Mesodermal cell (in vitro differentiated cells): ENCODE measurements at regions not wholly inside any gene's neighbourhood (a gene's known extent, or its start where the extent isn't known, plus 50 kb on each side); places are given as distances from the start of the nearest gene placed in this dataset.

Experiments used
- H3K27ac ChIP-seq: 2 replicates; pipeline ENCODE4 v1.7.0; 2013; ENCODE audit warnings: mild to moderate bottlenecking, low read depth, low read length, moderate library complexity; ENCODE audit not compliant: severe bottlenecking
- H3K36me3 ChIP-seq: 2 replicates; pipeline ENCODE4 v1.7.1; 2013; ENCODE audit warnings: mild to moderate bottlenecking, low read length, moderate library complexity; ENCODE audit not compliant: control insufficient read depth, insufficient read depth
- H3K4me1 ChIP-seq: one replicate; pipeline ENCODE4 v1.7.1; 2013; ENCODE audit warnings: mild to moderate bottlenecking, low read length; ENCODE audit not compliant: insufficient read depth, control insufficient read depth, poor library complexity, severe bottlenecking
- H3K4me3 ChIP-seq: 2 replicates; pipeline ENCODE4 v1.7.0; 2013; ENCODE audit warnings: low read length, control low read depth, mild to moderate bottlenecking; ENCODE audit not compliant: insufficient read depth, poor library complexity, severe bottlenecking; ENCODE audit errors: extremely low read depth
- H3K9me3 ChIP-seq: 2 replicates; pipeline ENCODE4 v1.7.1; 2013; ENCODE audit warnings: mild to moderate bottlenecking, low read length, moderate library complexity; ENCODE audit not compliant: control insufficient read depth
- WGBS, 2 experiments: methylation state at CpG; one replicate each; pipeline ENCODE4 v1.1.5; 2013; ENCODE audit warnings: missing lambda C conversion rate in 2 of 2; ENCODE audit not compliant: insufficient coverage in 2 of 2; 5-methylcytosine and 5-hydroxymethylcytosine counted together

- H3K9me3 ChIP-seq = no peaks in the 10 kb centered on the region
- no peak overlapping the region for H3K4me3 ChIP-seq
- H3K4me1 ChIP-seq = no peaks in the 10 kb centered on the region
- WGBS, 2 experiments = 60% methylated on average over 1 of the region's 3 CpGs; no CpG with 5 or more reads in 1 of the 2 experiments
- no peaks in the 10 kb centered on the region for H3K36me3 ChIP-seq
- H3K27ac ChIP-seq = no peak overlapping the region
Measured at GRCh38 chr4:20395160-20395773, 143.6 kb downstream of the SLIT2 start.

- no peak overlapping the region for H3K27ac ChIP-seq
- no peaks in the 10 kb centered on the region for H3K9me3 ChIP-seq
- no peaks in the 10 kb centered on the region for H3K36me3 ChIP-seq
- no peak overlapping the region for H3K4me3 ChIP-seq
- H3K4me1 ChIP-seq = no peaks in the 10 kb centered on the region
- WGBS, 2 experiments = 40% methylated on average over 1 of the region's 2 CpGs; no CpG with 5 or more reads in 1 of the 2 experiments
Measured at GRCh38 chr4:20403290-20403689, 151.6 kb downstream of the SLIT2 start.

GRCh38 chr4:20403846-20404245 is 152.1 kb downstream of the SLIT2 start:
- Histone ChIP-seq H3K27ac (no peak overlapping the region), H3K36me3 (no peaks in the 10 kb centered on the region), H3K4me3 (no peak overlapping the region), H3K4me1 (no peaks in the 10 kb centered on the region), H3K9me3 (no peaks in the 10 kb centered on the region)
- WGBS, 2 experiments = no CpG with 5 or more reads among the region's 1 CpG

- Histone ChIP-seq H3K27ac (no peak overlapping the region), H3K36me3 (no peaks in the 10 kb centered on the region), H3K4me1 (no peaks in the 10 kb centered on the region), H3K9me3 (no peaks in the 10 kb centered on the region), H3K4me3 (no peak overlapping the region)
- 100% methylated on average over 1 of the region's 3 CpGs; no CpG with 5 or more reads in 1 of the 2 experiments for WGBS, 2 experiments
Measured at GRCh38 chr4:20408611-20409010, 156.9 kb downstream of the SLIT2 start.

GRCh38 chr4:20412072-20412471 is 160.4 kb downstream of the SLIT2 start:
- Histone ChIP-seq H3K36me3 (no peaks in the 10 kb centered on the region), H3K9me3 (no peaks in the 10 kb centered on the region), H3K4me3 (no peak overlapping the region), H3K4me1 (no peaks in the 10 kb centered on the region), H3K27ac (no peak overlapping the region)
- no CpG with 5 or more reads among the region's 1 CpG for WGBS, 2 experiments

DNA sequence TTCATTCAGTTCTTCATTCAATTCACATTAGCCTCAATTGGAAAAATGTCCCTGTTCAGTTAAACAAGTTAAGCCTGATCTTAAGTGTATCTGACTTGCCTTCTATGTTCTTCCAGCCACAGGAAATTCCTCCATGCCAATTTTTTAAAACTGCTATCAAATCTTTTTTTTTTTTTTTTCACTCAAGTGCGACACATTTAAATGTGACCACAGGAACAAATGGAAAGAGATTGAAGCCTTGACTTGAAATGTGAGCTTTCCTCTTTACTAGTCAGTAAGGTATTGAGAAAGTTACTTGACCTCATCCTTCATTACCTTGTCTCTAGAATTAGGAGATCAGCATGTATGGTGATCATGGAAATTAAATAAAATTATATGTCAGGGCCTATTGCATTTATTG is 165.1 kb downstream of the SLIT2 start:
- Histone ChIP-seq H3K27ac (no peak overlapping the region), H3K36me3 (no peaks in the 10 kb centered on the region), H3K9me3 (no peaks in the 10 kb centered on the region), H3K4me3 (no peak overlapping the region), H3K4me1 (no peaks in the 10 kb centered on the region)
- WGBS, 2 experiments = no CpG with 5 or more reads among the region's 1 CpG

DNA sequence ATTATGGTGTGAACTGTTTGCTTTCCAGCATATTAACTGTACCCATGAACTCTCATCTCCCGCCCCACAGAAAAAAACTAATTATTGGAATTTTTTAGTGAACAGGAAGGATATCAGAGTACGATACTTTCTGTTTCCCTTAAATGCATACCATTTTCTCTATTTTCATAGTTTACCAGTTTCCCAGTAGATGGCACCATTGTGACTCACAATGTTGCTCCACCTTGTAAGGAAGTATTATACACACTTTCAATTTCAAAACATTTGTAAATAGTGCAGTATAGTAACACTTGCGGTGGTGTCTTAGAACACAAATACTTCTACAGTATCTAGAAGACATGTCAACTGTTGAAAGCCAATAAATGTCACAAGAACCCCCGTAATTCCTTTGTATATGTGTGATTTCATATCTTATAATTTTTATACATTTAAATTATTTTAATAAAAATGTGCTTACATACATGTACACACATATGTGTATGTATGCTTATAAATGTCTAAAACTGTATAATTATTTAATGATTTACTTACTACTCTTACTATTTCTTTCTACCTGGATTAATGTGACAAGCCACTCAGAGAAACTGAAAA is 167.3 kb downstream of the SLIT2 start:
- no peaks in the 10 kb centered on the region for H3K9me3 ChIP-seq
- H3K36me3 ChIP-seq = no peaks in the 10 kb centered on the region
- H3K27ac ChIP-seq = no peak overlapping the region
- WGBS, 2 experiments = no CpG with 5 or more reads among the region's 4 CpGs
- no peak overlapping the region for H3K4me3 ChIP-seq
- H3K4me1 ChIP-seq = no peaks in the 10 kb centered on the region

DNA sequence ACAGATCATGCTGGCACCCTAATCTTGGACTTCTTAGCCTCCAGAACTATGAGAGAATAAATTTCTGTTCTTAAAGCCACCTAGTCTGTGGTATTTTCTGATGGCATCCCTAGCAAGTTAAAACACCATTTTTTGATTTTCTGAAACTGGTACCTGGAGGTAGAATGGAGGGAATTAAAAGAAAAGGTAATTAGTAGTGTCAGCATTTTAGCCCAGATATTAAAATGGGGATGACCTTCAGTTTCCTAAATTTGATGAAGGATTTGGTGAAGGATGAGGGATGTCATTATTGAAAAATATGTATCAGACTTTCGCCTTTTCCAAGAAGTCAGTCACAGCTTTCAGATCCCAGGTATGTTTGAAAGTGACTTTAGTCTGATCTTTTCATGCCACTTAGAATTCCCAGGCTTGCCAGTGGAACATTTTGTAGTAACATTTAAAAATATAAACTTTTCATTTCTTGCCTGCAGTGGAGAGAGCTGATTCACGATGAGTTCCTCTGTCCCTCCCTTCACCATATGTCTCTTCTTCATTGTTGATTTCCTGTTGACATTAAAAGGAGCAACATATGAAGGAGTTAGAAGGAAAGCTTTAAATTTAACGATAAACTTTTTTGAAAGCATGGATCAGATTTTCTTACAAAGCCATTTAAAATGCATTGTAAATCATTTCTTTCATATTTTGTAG is 169.4 kb downstream of the SLIT2 start:
- no peaks in the 10 kb centered on the region for H3K36me3 ChIP-seq
- no peak overlapping the region for H3K27ac ChIP-seq
- no peaks in the 10 kb centered on the region for H3K9me3 ChIP-seq
- no peak overlapping the region for H3K4me3 ChIP-seq
- no peaks in the 10 kb centered on the region for H3K4me1 ChIP-seq
- WGBS, 2 experiments = no CpG with 5 or more reads among the region's 3 CpGs

- 80 to 82% methylated on average over 1 to 2 of the region's 3 CpGs for WGBS, 2 experiments
- Histone ChIP-seq H3K4me1 (no peaks in the 10 kb centered on the region), H3K27ac (no peak overlapping the region)
Measured at GRCh38 chr4:20421603-20421985, 169.9 kb downstream of the SLIT2 start.

GRCh38 chr4:20422398-20422797 is 170.7 kb downstream of the SLIT2 start:
- Histone ChIP-seq H3K27ac (no peak overlapping the region), H3K9me3 (no peaks in the 10 kb centered on the region), H3K4me1 (no peaks in the 10 kb centered on the region), H3K4me3 (no peak overlapping the region), H3K36me3 (no peaks in the 10 kb centered on the region)
- WGBS, 2 experiments = 18 to 34% methylated on average over 2 of the region's 2 CpGs

More at GRCh38 chr4:20421603-20421985, 169.9 kb downstream of the SLIT2 start:
- Histone ChIP-seq H3K9me3 (no peaks in the 10 kb centered on the region), H3K4me3 (no peak overlapping the region), H3K36me3 (no peaks in the 10 kb centered on the region)

- no CpG with 5 or more reads among the region's 3 CpGs for WGBS, 2 experiments
- Histone ChIP-seq H3K4me3 (no peak overlapping the region), H3K9me3 (no peaks in the 10 kb centered on the region), H3K4me1 (no peaks in the 10 kb centered on the region), H3K27ac (no peak overlapping the region), H3K36me3 (no peaks in the 10 kb centered on the region)
Measured at GRCh38 chr4:20423420-20423819, 171.7 kb downstream of the SLIT2 start.
